ENCODE measurements at regions not wholly inside any gene's neighbourhood (a gene's known extent, or its start where the extent isn't known, plus 50 kb on each side); places are given as distances from the start of the nearest gene placed in this dataset.

GRCh38 chr10:125227546-125227945 lies 67.2 kb upstream of the CTBP2 start:
- H3K9me3 ChIP-seq (ENCODE audit: control insufficient read depth, low read length) = no peaks in the 10 kb centered on the region
- no peak for DNase-seq (ENCODE audit: low read depth)
- H3K9ac ChIP-seq (ENCODE audit: low read length) = no peak overlapping the region

GRCh38 chr10:125226823-125227222 lies 66.5 kb upstream of the CTBP2 start:
- H3K9me3 ChIP-seq (ENCODE audit: control insufficient read depth, low read length) = no peaks in the 10 kb centered on the region
- H3K9ac ChIP-seq (ENCODE audit: low read length) = no peak overlapping the region
- DNase-seq (ENCODE audit: low read depth) = no peak
- peaks cover 6% of the 10 kb centered on the region for H3K4me1 ChIP-seq (ENCODE audit: control insufficient read depth, insufficient read depth, low read length)
- no peak overlapping the region for H3K4me3 ChIP-seq (ENCODE audit: low read length)
- peaks cover 19% of the 10 kb centered on the region for H3K27me3 ChIP-seq (replicated peaks; ENCODE audit: control insufficient read depth, insufficient read depth, low read length)
- no peaks in the 10 kb centered on the region for H3K36me3 ChIP-seq (ENCODE audit: control insufficient read depth, insufficient read depth, low read length, severe bottlenecking)

More at GRCh38 chr10:125227546-125227945, 67.2 kb upstream of the CTBP2 start:
- peaks cover 6% of the 10 kb centered on the region for H3K4me1 ChIP-seq (ENCODE audit: control insufficient read depth, insufficient read depth, low read length)
- no peak overlapping the region for H3K4me3 ChIP-seq (ENCODE audit: low read length)
- no peaks in the 10 kb centered on the region for H3K36me3 ChIP-seq (ENCODE audit: control insufficient read depth, insufficient read depth, low read length, severe bottlenecking)
- H3K27me3 ChIP-seq (replicated peaks; ENCODE audit: control insufficient read depth, insufficient read depth, low read length) = peaks cover 11% of the 10 kb centered on the region

DNA sequence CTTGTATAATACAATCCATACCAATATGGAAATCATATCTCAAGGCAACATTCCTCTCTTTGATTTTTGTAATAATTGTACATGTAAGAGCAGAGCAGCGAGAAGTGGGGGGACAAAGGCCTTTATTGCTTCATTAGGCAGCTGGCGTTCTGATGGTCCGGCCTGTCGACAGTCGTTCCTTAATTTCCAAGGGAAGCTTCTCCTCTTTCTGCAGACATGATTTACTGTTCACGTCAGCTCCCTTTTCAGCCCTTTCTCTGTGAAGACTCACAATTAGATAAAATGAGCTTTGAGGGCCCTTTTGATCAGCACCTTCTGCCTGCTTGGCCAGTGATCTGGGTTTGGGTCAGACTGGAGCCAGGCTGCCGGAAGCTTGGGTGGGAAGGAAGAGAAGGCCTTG lies 65.6 kb upstream of the CTBP2 start:
- peaks cover 20% of the 10 kb centered on the region for H3K27me3 ChIP-seq (replicated peaks; ENCODE audit: control insufficient read depth, insufficient read depth, low read length)
- no peak for DNase-seq (ENCODE audit: low read depth)
- H3K36me3 ChIP-seq (ENCODE audit: control insufficient read depth, insufficient read depth, low read length, severe bottlenecking) = no peaks in the 10 kb centered on the region
- H3K9me3 ChIP-seq (ENCODE audit: control insufficient read depth, low read length) = no peaks in the 10 kb centered on the region
- H3K9ac ChIP-seq (ENCODE audit: low read length) = no peak overlapping the region
- H3K4me1 ChIP-seq (ENCODE audit: control insufficient read depth, insufficient read depth, low read length) = peaks cover 1% of the 10 kb centered on the region
- H3K4me3 ChIP-seq (ENCODE audit: low read length) = no peak overlapping the region

GRCh38 chr10:125225051-125225450 lies 64.7 kb upstream of the CTBP2 start:
- Histone ChIP-seq H3K27me3 (replicated peaks; ENCODE audit: control insufficient read depth, insufficient read depth, low read length) (peaks cover 20% of the 10 kb centered on the region), H3K4me3 (ENCODE audit: low read length) (no peak overlapping the region), H3K36me3 (ENCODE audit: control insufficient read depth, insufficient read depth, low read length, severe bottlenecking) (no peaks in the 10 kb centered on the region), H3K4me1 (ENCODE audit: control insufficient read depth, insufficient read depth, low read length) (no peaks in the 10 kb centered on the region), H3K9me3 (ENCODE audit: control insufficient read depth, low read length) (no peaks in the 10 kb centered on the region), H3K9ac (ENCODE audit: low read length) (no peak overlapping the region)
- no peak for DNase-seq (ENCODE audit: low read depth)

DNA sequence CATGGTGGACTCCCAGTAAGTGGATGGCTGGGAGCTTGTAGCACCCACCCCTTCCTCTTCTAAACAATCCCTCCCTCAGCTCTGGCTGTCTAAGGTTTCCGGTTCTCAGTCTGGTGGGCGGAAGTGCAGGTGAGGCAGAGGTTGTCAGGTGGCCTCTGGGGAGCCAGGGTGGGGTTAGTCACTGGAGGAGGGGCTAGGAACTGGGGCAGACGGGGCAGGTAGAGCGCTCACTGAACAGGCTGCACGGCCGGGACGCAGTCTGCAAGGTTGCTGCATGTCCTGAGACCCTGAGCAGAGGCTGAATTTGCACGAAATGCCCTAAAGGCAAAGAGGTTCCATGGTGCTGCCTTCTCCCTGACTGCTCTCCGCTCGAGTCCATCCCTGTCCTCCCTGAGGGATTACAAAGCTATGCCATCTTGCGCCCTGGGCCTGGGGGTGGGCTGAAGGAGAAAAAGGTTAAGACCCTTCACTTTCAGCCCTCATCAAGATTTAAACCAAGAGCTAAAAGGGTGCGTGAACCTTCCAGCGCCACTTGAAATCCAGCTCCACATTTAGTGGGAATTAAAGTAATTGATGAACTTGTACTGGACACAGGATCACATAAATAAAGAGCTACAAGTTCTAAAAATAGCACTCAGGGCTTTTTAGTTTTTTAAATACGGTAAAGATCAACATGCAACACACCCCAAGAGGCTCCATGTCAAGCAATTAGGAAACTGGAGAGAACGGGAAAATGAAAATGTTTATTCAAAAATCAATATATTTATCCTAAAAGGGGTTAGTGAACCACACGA lies 62.3 kb upstream of the CTBP2 start:
- H3K9me3 ChIP-seq (ENCODE audit: control insufficient read depth, low read length) = no peaks in the 10 kb centered on the region
- H3K4me3 ChIP-seq (ENCODE audit: low read length) = no peak overlapping the region
- H3K27me3 ChIP-seq (replicated peaks; ENCODE audit: control insufficient read depth, insufficient read depth, low read length) = peaks cover 20% of the 10 kb centered on the region
- no peak overlapping the region for H3K9ac ChIP-seq (ENCODE audit: low read length)
- no peaks in the 10 kb centered on the region for H3K36me3 ChIP-seq (ENCODE audit: control insufficient read depth, insufficient read depth, low read length, severe bottlenecking)
- DNase-seq (ENCODE audit: low read depth) = no peak
- H3K4me1 ChIP-seq (ENCODE audit: control insufficient read depth, insufficient read depth, low read length) = peaks cover 8% of the 10 kb centered on the region

DNA sequence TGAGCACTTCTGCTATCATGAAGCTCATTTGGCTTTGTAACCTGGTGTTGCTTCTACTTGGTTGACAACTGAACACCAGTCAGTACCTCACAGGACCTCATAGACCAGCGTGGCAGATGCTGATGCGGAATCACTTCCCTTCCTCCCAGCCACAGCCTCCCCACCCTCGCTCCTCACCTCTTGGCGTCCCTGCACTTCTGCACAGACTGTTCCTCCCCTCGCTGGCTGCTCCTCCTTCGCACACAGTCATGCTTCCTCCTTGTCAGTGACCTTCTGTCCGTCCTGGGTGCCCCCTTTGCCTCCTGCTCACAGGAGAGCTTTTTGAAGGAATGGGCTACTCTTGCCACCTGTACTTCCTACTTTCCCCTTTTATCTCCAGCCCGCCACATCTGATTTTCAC lies 61.4 kb upstream of the CTBP2 start:
- Histone ChIP-seq H3K9me3 (ENCODE audit: control insufficient read depth, low read length) (no peaks in the 10 kb centered on the region), H3K27me3 (replicated peaks; ENCODE audit: control insufficient read depth, insufficient read depth, low read length) (peaks cover 17% of the 10 kb centered on the region), H3K4me3 (ENCODE audit: low read length) (no peak overlapping the region), H3K36me3 (ENCODE audit: control insufficient read depth, insufficient read depth, low read length, severe bottlenecking) (no peaks in the 10 kb centered on the region), H3K9ac (ENCODE audit: low read length) (no peak overlapping the region), H3K4me1 (ENCODE audit: control insufficient read depth, insufficient read depth, low read length) (peaks cover 9% of the 10 kb centered on the region)
- DNase-seq (ENCODE audit: low read depth) = no peak

GRCh38 chr10:125219776-125220175 lies 59.4 kb upstream of the CTBP2 start:
- H3K27me3 ChIP-seq (replicated peaks; ENCODE audit: control insufficient read depth, insufficient read depth, low read length) = peaks cover 17% of the 10 kb centered on the region
- H3K36me3 ChIP-seq (ENCODE audit: control insufficient read depth, insufficient read depth, low read length, severe bottlenecking) = no peaks in the 10 kb centered on the region
- H3K9me3 ChIP-seq (ENCODE audit: control insufficient read depth, low read length) = no peaks in the 10 kb centered on the region
- H3K4me3 ChIP-seq (ENCODE audit: low read length) = no peak overlapping the region
- peaks cover 9% of the 10 kb centered on the region for H3K4me1 ChIP-seq (ENCODE audit: control insufficient read depth, insufficient read depth, low read length)
- DNase-seq (ENCODE audit: low read depth) = no peak
- no peak overlapping the region for H3K9ac ChIP-seq (ENCODE audit: low read length)

DNA sequence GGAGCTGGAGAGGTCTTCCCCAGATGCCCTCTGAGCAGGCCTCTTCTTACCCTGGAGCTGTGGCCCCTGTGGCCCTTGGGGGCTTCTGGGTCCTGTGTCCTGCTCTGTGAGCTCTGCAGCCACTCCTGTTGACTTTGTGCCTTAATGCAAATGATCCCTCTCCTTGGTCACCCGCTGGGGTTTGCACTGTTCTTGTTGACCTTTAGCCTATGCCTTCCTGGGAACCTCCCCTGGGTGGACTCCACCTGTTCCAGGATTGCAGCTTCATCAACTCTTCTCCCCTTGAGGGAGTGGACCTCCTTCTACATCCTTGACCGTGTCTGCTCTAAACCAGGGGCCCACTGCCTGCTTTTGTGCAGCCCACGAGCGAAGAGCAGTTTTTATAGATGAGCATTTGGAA lies 58.6 kb upstream of the CTBP2 start:
- H3K4me1 ChIP-seq (ENCODE audit: control insufficient read depth, insufficient read depth, low read length) = peaks cover 9% of the 10 kb centered on the region
- no peaks in the 10 kb centered on the region for H3K36me3 ChIP-seq (ENCODE audit: control insufficient read depth, insufficient read depth, low read length, severe bottlenecking)
- no peak overlapping the region for H3K9ac ChIP-seq (ENCODE audit: low read length)
- DNase-seq (ENCODE audit: low read depth) = no peak
- no peaks in the 10 kb centered on the region for H3K9me3 ChIP-seq (ENCODE audit: control insufficient read depth, low read length)
- no peak overlapping the region for H3K4me3 ChIP-seq (ENCODE audit: low read length)
- H3K27me3 ChIP-seq (replicated peaks; ENCODE audit: control insufficient read depth, insufficient read depth, low read length) = peaks cover 17% of the 10 kb centered on the region

DNA sequence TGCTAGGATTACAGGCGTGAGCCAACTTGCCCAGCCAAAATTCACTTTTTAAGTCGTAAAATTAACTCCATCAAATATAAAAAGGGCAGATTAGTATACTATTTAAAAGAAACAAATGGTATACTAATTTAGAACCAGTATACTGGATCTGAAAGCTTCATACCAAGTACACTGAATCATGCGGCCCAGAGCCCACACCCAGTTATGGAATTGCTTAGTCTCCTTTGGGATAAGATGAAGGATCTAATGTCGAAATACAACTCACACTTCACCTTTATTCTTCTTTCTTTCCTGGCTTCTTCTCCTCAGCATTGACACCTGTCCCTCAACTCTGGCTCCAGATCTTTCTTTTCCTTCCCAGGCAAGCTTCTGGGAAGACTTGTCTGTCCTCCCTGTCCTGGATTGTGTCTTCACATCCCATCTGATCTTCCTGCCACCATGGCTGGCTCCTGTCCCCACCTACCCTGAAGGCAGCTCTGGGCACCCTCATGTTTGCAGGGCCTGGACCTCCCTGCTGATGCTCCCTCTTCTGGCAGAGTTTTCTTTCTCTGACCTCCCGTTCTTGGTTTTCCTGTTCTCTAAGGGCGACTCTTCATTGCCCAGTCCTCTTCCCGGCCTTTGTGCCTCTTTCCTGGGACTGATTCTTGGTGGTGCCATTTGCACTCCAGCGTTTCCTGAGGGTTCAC lies 57.8 kb upstream of the CTBP2 start:
- Histone ChIP-seq H3K36me3 (ENCODE audit: control insufficient read depth, insufficient read depth, low read length, severe bottlenecking) (no peaks in the 10 kb centered on the region), H3K4me1 (ENCODE audit: control insufficient read depth, insufficient read depth, low read length) (peaks cover 9% of the 10 kb centered on the region), H3K27me3 (replicated peaks; ENCODE audit: control insufficient read depth, insufficient read depth, low read length) (peaks cover 17% of the 10 kb centered on the region), H3K4me3 (ENCODE audit: low read length) (no peak overlapping the region), H3K9me3 (ENCODE audit: control insufficient read depth, low read length) (no peaks in the 10 kb centered on the region), H3K9ac (ENCODE audit: low read length) (no peak overlapping the region)
- peak; percentile 57 for DNase-seq (ENCODE audit: low read depth)

DNA sequence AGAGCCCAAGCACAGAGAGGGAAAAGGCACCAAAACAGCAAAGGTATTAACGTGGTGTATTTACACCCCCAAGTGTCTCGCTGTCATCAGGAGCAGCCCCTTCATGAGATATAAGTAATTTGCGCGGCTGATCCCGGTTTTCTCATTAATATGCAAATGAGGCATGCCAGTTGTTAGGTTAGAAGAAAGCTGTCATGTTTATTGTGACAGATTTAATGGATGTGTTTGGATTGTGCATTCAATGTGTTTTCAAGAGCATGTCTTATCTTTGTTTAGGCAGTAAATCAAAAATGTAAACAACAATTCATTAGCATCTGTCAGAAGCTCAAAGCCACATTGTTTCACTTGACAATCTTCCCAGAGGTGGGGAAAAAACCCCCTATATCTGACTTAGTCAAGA lies 56.5 kb upstream of the CTBP2 start:
- peaks cover 9% of the 10 kb centered on the region for H3K4me1 ChIP-seq (ENCODE audit: control insufficient read depth, insufficient read depth, low read length)
- peaks cover 5% of the 10 kb centered on the region for H3K27me3 ChIP-seq (replicated peaks; ENCODE audit: control insufficient read depth, insufficient read depth, low read length)
- H3K9ac ChIP-seq (ENCODE audit: low read length) = no peak overlapping the region
- no peak for DNase-seq (ENCODE audit: low read depth)
- no peaks in the 10 kb centered on the region for H3K36me3 ChIP-seq (ENCODE audit: control insufficient read depth, insufficient read depth, low read length, severe bottlenecking)
- peaks cover 2% of the 10 kb centered on the region for H3K9me3 ChIP-seq (ENCODE audit: control insufficient read depth, low read length)
- H3K4me3 ChIP-seq (ENCODE audit: low read length) = no peak overlapping the region

GRCh38 chr10:125216309-125216708 lies 55.9 kb upstream of the CTBP2 start:
- H3K27me3 ChIP-seq (replicated peaks; ENCODE audit: control insufficient read depth, insufficient read depth, low read length) = peaks cover 4% of the 10 kb centered on the region
- no peaks in the 10 kb centered on the region for H3K36me3 ChIP-seq (ENCODE audit: control insufficient read depth, insufficient read depth, low read length, severe bottlenecking)
- H3K9ac ChIP-seq (ENCODE audit: low read length) = no peak overlapping the region
- peaks cover 9% of the 10 kb centered on the region for H3K4me1 ChIP-seq (ENCODE audit: control insufficient read depth, insufficient read depth, low read length)
- H3K9me3 ChIP-seq (ENCODE audit: control insufficient read depth, low read length) = peaks cover 6% of the 10 kb centered on the region
- no peak overlapping the region for H3K4me3 ChIP-seq (ENCODE audit: low read length)
- DNase-seq (ENCODE audit: low read depth) = no peak
